ENCODE measurements at regions not wholly inside any gene's neighbourhood (a gene's known extent, or its start where the extent isn't known, plus 50 kb on each side); places are given as distances from the start of the nearest gene placed in this dataset.

GRCh38 chr6:156420172-156420993 is 356.8 kb upstream of the ARID1B start:
- intact Hi-C loops (cut with micrococcal nuclease): no loop called here
- H3K36me3 Mint-ChIP-seq (ENCODE audit: low read depth): no peaks in the 10 kb centered on the region
- no peak overlapping the region for H3K27ac Mint-ChIP-seq
- H3K4me3 Mint-ChIP-seq: no peak overlapping the region
- CTCF ChIA-PET: interaction anchor here (0.6 kb wide), 1 partner anchor 276 kb away, joined by 3 read pairs; no protein-coding TSS in a partner anchor
- DNase-seq: no peak
- peaks cover 25% of the 10 kb centered on the region for H3K4me1 Mint-ChIP-seq (ENCODE audit: low read depth)
- H3K27me3 Mint-ChIP-seq (ENCODE audit: low read depth): no peaks in the 10 kb centered on the region
- no peaks in the 10 kb centered on the region for H3K9me3 Mint-ChIP-seq

- H3K27me3 Mint-ChIP-seq (ENCODE audit: low read depth): no peaks in the 10 kb centered on the region
- CTCF ChIA-PET: no interaction called here
Observed at GRCh38 chr6:156419594-156419993, 357.6 kb upstream of the ARID1B start.

DNA sequence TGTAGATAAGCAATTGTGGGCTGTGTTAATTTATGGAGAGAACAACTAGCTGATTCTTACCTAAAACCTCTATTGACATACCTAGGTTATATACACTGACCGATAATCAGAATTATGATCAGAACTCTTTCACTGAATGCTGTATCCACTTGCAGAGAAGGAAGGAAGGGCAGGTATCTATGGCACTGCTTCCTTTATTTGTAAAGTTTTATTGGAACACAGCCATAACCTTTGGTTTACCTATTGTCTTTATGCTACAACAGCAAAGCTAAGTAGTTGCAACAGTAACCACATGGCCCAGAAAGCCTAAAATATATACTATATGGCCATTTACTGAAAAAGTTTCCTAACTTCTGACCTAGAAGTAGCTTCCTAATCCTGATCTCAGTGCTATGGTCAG is 358.9 kb upstream of the ARID1B start:
- no peaks in the 10 kb centered on the region for H3K9me3 Mint-ChIP-seq
- no peaks in the 10 kb centered on the region for H3K36me3 Mint-ChIP-seq (ENCODE audit: low read depth)
- no peaks in the 10 kb centered on the region for H3K27me3 Mint-ChIP-seq (ENCODE audit: low read depth)
- peaks cover 9% of the 10 kb centered on the region for H3K4me1 Mint-ChIP-seq (ENCODE audit: low read depth)
- intact Hi-C loops (cut with micrococcal nuclease): no loop called here
- no peak for DNase-seq
- no peak overlapping the region for H3K4me3 Mint-ChIP-seq
- CTCF ChIA-PET: no interaction called here
- no peak overlapping the region for H3K27ac Mint-ChIP-seq

More at GRCh38 chr6:156419594-156419993, 357.6 kb upstream of the ARID1B start:
- no peaks in the 10 kb centered on the region for H3K36me3 Mint-ChIP-seq (ENCODE audit: low read depth)
- H3K4me1 Mint-ChIP-seq (ENCODE audit: low read depth): peaks cover 23% of the 10 kb centered on the region
- no peak for DNase-seq
- no peak overlapping the region for H3K27ac Mint-ChIP-seq
- H3K9me3 Mint-ChIP-seq: no peaks in the 10 kb centered on the region
- no peak overlapping the region for H3K4me3 Mint-ChIP-seq
- intact Hi-C loops (cut with micrococcal nuclease): no loop called here

DNA sequence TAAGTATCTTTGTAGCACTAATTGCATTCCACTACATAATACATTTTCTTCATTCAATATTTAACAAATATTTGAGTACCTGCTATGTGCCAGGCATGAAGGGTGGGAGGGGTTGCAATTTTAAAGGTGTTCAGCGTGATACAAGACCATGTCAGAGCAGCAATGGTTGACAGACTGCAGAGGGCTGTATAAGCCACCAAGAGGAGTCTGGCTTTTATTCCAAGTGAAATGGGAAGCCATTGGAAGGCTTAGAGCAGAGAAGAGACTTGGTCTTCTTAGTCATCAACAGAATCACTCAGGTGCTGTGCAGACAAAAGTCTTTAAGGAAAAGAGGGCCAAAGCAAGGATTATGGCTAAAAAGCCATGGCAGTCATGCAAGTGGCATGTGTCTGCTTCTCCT is 360.8 kb upstream of the ARID1B start:
- H3K9me3 Mint-ChIP-seq: no peaks in the 10 kb centered on the region
- H3K27me3 Mint-ChIP-seq (ENCODE audit: low read depth): no peaks in the 10 kb centered on the region
- no peak overlapping the region for H3K27ac Mint-ChIP-seq
- no peaks in the 10 kb centered on the region for H3K36me3 Mint-ChIP-seq (ENCODE audit: low read depth)
- CTCF ChIA-PET: interaction anchor here (0.6 kb wide), 1 partner anchor 231 kb away, joined by 3 read pairs; no protein-coding TSS in a partner anchor
- intact Hi-C loops (cut with micrococcal nuclease): no loop called here
- no peak for DNase-seq
- no peaks in the 10 kb centered on the region for H3K4me1 Mint-ChIP-seq (ENCODE audit: low read depth)
- H3K4me3 Mint-ChIP-seq: no peak overlapping the region

GRCh38 chr6:156413154-156413553 is 364.0 kb upstream of the ARID1B start:
- Mint-ChIP-seq H3K36me3 (ENCODE audit: low read depth) (no peaks in the 10 kb centered on the region), H3K27ac (no peak overlapping the region), H3K27me3 (ENCODE audit: low read depth) (no peaks in the 10 kb centered on the region), H3K4me1 (ENCODE audit: low read depth) (no peaks in the 10 kb centered on the region), H3K4me3 (no peak overlapping the region), H3K9me3 (no peaks in the 10 kb centered on the region)
- CTCF ChIA-PET: no interaction called here
- intact Hi-C loops (cut with micrococcal nuclease): no loop called here
- DNase-seq: no peak

- Mint-ChIP-seq H3K4me3 (no peak overlapping the region), H3K36me3 (ENCODE audit: low read depth) (no peaks in the 10 kb centered on the region), H3K4me1 (ENCODE audit: low read depth) (no peaks in the 10 kb centered on the region), H3K27ac (no peak overlapping the region), H3K9me3 (no peaks in the 10 kb centered on the region), H3K27me3 (ENCODE audit: low read depth) (no peaks in the 10 kb centered on the region)
- intact Hi-C loops (cut with micrococcal nuclease): no loop called here
- DNase-seq: no peak
- CTCF ChIA-PET: no interaction called here
Observed at GRCh38 chr6:156410649-156411048, 366.5 kb upstream of the ARID1B start.

DNA sequence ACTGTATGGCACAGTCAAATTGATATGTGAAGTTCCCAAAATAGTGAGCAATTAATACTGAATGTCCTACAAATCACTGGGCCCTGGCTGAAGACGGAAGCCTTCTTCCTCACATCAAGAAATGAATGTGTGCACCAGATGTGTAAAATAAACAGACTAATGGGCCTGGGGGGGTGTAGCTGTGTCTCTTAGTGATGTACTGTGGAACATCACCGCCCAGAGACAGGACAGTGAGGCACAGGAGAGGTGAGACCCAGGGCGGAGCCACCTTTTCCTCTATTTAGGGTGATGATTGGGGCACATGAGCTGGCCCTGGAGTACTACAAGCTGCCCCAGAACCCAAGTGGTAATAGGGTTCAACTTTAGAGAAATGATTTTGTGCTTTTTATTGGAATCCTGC is 368.5 kb upstream of the ARID1B start:
- Mint-ChIP-seq H3K4me3 (no peak overlapping the region), H3K27me3 (ENCODE audit: low read depth) (no peaks in the 10 kb centered on the region), H3K9me3 (no peaks in the 10 kb centered on the region), H3K27ac (no peak overlapping the region), H3K4me1 (ENCODE audit: low read depth) (no peaks in the 10 kb centered on the region), H3K36me3 (ENCODE audit: low read depth) (no peaks in the 10 kb centered on the region)
- intact Hi-C loops (cut with micrococcal nuclease): no loop called here
- no peak for DNase-seq
- CTCF ChIA-PET: no interaction called here

DNA sequence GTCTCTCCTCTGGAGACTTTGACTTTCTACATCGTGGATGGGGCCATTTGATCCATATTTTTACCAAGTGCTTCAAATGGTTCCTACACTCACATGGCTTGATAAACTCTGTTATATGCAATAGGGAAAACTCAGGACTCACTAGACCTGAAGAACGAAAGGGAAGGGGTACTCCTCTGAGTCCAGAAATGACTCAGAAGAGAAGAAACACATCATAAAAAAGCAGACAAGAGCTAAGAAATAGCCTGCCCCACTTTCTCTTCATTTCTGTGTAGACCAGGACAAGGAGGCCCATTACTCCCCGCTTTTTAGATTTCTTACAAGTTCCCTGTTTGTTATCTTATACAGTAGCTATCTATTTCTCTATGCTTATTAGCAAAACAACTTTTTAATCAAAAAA is 369.8 kb upstream of the ARID1B start:
- no peaks in the 10 kb centered on the region for H3K4me1 Mint-ChIP-seq (ENCODE audit: low read depth)
- H3K4me3 Mint-ChIP-seq: no peak overlapping the region

DNA sequence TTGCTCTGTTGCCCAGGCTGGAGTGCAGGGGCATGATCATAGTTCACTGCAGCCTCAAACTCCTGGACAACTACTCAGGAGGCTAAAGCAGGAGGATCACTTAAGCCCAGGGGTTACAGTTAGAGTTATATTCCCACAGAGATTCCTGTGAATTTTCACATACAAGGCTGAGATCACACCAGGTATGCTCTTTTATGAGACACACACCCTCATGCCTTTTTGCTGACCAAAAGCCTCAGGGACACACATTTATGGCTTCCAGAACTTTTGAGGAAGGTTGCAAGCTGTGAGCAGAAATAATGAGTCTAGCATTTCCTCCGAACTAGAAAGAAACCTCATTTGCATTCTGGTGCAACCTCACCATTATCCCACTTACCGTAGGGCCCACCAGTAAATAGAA is 370.5 kb upstream of the ARID1B start:
- H3K27me3 Mint-ChIP-seq (ENCODE audit: low read depth): no peaks in the 10 kb centered on the region
- CTCF ChIA-PET: no interaction called here
- no peaks in the 10 kb centered on the region for H3K4me1 Mint-ChIP-seq (ENCODE audit: low read depth)
- H3K4me3 Mint-ChIP-seq: no peak overlapping the region
- no peak for DNase-seq
- intact Hi-C loops (cut with micrococcal nuclease): no loop called here
- no peak overlapping the region for H3K27ac Mint-ChIP-seq
- no peaks in the 10 kb centered on the region for H3K36me3 Mint-ChIP-seq (ENCODE audit: low read depth)
- peaks cover under 1% of the 10 kb centered on the region for H3K9me3 Mint-ChIP-seq

More for the DNA sequence above, 369.8 kb upstream of the ARID1B start:
- DNase-seq: no peak
- Mint-ChIP-seq H3K27me3 (ENCODE audit: low read depth) (no peaks in the 10 kb centered on the region), H3K9me3 (no peaks in the 10 kb centered on the region), H3K36me3 (ENCODE audit: low read depth) (no peaks in the 10 kb centered on the region), H3K27ac (no peak overlapping the region)
- CTCF ChIA-PET: no interaction called here
- intact Hi-C loops (cut with micrococcal nuclease): no loop called here

DNA sequence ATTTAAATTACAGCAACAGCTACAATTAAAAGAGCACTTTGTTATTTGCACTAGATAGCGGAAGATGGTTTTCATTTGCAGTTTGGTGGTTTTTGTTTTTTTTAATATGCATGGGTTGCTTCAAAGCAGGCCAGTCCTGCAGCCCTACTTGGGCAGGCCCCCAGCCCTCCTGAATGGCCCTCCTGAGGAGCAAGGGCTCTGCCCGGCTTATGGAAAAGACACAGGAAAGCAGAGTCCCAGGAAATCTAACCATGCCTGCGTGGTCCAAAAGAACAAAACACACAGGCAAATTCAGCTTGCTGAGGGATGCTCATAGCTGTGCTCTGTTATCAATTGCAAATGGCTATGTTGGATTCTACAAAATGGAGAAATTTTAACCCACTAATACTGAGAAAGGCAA is 371.1 kb upstream of the ARID1B start:
- CTCF ChIA-PET: interaction anchor here (0.6 kb wide), 1 partner anchor 173 kb away, joined by 3 read pairs; no protein-coding TSS in a partner anchor
- Mint-ChIP-seq H3K36me3 (ENCODE audit: low read depth) (no peaks in the 10 kb centered on the region), H3K27ac (no peak overlapping the region), H3K4me3 (no peak overlapping the region), H3K4me1 (ENCODE audit: low read depth) (no peaks in the 10 kb centered on the region), H3K27me3 (ENCODE audit: low read depth) (no peaks in the 10 kb centered on the region), H3K9me3 (peaks cover 6% of the 10 kb centered on the region)
- DNase-seq: no peak
- intact Hi-C loops (cut with micrococcal nuclease): no loop called here

- DNase-seq: no peak
- CTCF ChIA-PET: no interaction called here
- Mint-ChIP-seq H3K36me3 (ENCODE audit: low read depth) (no peaks in the 10 kb centered on the region), H3K9me3 (peaks cover 9% of the 10 kb centered on the region), H3K4me3 (no peak overlapping the region), H3K4me1 (ENCODE audit: low read depth) (peaks cover 22% of the 10 kb centered on the region), H3K27me3 (ENCODE audit: low read depth) (no peaks in the 10 kb centered on the region), H3K27ac (no peak overlapping the region)
- intact Hi-C loops (cut with micrococcal nuclease): no loop called here
Observed at GRCh38 chr6:156402628-156403027, 374.6 kb upstream of the ARID1B start.

- no peak for DNase-seq
- H3K9me3 Mint-ChIP-seq: peaks cover 9% of the 10 kb centered on the region
- no peak overlapping the region for H3K27ac Mint-ChIP-seq
- H3K4me3 Mint-ChIP-seq: no peak overlapping the region
- CTCF ChIA-PET: no interaction called here
- H3K36me3 Mint-ChIP-seq (ENCODE audit: low read depth): no peaks in the 10 kb centered on the region
- no peaks in the 10 kb centered on the region for H3K27me3 Mint-ChIP-seq (ENCODE audit: low read depth)
- peaks cover 26% of the 10 kb centered on the region for H3K4me1 Mint-ChIP-seq (ENCODE audit: low read depth)
- intact Hi-C loops (cut with micrococcal nuclease): no loop called here
Observed at GRCh38 chr6:156402227-156402626, 375.0 kb upstream of the ARID1B start.

DNA sequence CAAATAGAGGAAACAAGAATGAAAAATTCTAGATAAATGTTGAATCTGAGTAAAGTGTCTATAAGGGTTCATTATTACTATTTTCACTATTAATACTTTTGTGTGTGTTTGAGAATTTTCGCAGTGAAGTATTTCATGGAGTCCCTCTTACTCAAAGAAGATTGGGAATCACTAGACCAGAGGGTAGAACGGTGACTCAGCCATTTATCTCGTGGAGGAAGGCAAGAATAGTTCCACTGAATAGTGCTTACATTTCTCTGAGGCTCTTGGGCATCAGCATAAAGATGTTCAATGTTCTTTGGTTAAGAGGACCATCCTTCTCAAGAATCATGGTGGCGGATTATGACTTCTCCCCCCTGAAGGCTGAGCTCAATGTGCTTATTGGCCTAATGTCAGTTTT is 376.7 kb upstream of the ARID1B start:
- intact Hi-C loops (cut with micrococcal nuclease): no loop called here
- H3K4me3 Mint-ChIP-seq: no peak overlapping the region
- H3K9me3 Mint-ChIP-seq: peaks cover 9% of the 10 kb centered on the region
- H3K36me3 Mint-ChIP-seq (ENCODE audit: low read depth): no peaks in the 10 kb centered on the region
- CTCF ChIA-PET: interaction anchor here (0.6 kb wide), 1 partner anchor 415 kb away, joined by 5 read pairs; no protein-coding TSS in a partner anchor
- no peaks in the 10 kb centered on the region for H3K27me3 Mint-ChIP-seq (ENCODE audit: low read depth)
- H3K4me1 Mint-ChIP-seq (ENCODE audit: low read depth): peaks cover 40% of the 10 kb centered on the region
- DNase-seq: no peak
- no peak overlapping the region for H3K27ac Mint-ChIP-seq

Data from activated naive CD4-positive, alpha-beta T cell treated with anti-CD3 and anti-CD28 coated beads for 36 hours (primary cell).